ENCODE measurements at regions not wholly inside any gene's neighbourhood (a gene's known extent, or its start where the extent isn't known, plus 50 kb on each side); places are given as distances from the start of the nearest gene placed in this dataset.

DNA sequence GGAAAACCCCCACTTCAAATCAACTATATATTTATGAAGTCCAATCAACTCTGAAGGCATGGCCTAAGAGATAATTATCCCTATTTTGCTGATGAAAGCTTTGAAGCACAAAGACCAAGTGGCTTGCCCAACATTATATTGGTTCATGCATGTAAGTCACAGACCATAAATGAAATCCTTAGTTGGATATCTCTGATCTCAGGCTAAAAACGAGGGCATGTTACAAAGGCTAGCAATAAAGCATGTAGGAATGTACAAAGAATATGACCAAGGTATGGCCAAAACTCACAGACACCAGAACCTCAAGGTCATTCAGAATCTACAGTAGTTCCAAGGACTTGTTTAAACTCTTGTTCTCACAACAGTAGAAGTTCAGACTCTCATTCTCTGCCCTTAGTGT, 100.2 kb upstream of the SESN3 start:
- no peak overlapping the region for H3K18ac ChIP-seq (ENCODE audit: insufficient read length, low read depth, low read length)
- H3K4me1 ChIP-seq (ENCODE audit: insufficient read depth, low read length): peaks cover 3% of the 10 kb centered on the region; the same call in 1 of the 2 replicates
- no peak overlapping the region for H4K5ac ChIP-seq (ENCODE audit: insufficient read length, low read depth, low read length)
- H3K23ac ChIP-seq (ENCODE audit: insufficient read length, low read depth, low read length): no peak overlapping the region
- no peak overlapping the region for H2BK20ac ChIP-seq (ENCODE audit: low read depth, low read length, poor library complexity, severe bottlenecking)
- Mint-ChIP-seq H3K9me3 (no peaks in the 10 kb centered on the region; a peak in 1 of 5 replicates), H3K4me3 (no peak overlapping the region), H3K4me1 (peaks cover 20 to 23% of the 10 kb centered on the region in 2 experiments), H3K27ac (no peak overlapping the region; a peak in 1 of 7 replicates), H3K27me3 (ENCODE audit: low read depth) (peaks cover 2% of the 10 kb centered on the region; the same call in 1 of the 2 replicates), H3K36me3 (ENCODE audit: insufficient read depth in 1 of 3, low read depth in 3 of 3) (no peaks in the 10 kb centered on the region; a peak in 1 of 7 replicates)
- H3K56ac ChIP-seq (ENCODE audit: insufficient read length, low read depth, low read length): no peak overlapping the region
- no peak overlapping the region for H2BK120ac ChIP-seq (ENCODE audit: low read depth, low read length, poor library complexity, severe bottlenecking)
- no peak overlapping the region for H4K8ac ChIP-seq (replicated peaks; ENCODE audit: insufficient read length, low read depth, low read length)
- H2AK5ac ChIP-seq (ENCODE audit: insufficient read length, low read length): no peak overlapping the region
- no peak overlapping the region for H3K14ac ChIP-seq (ENCODE audit: insufficient read depth, low read length)
- H3K79me2 ChIP-seq (ENCODE audit: insufficient read depth, low read length): no peaks in the 10 kb centered on the region
- H3T11ph ChIP-seq (ENCODE audit: low read length): no peak overlapping the region
- H2BK5ac ChIP-seq (ENCODE audit: insufficient read length, low read length): no peak overlapping the region
- H2AFZ ChIP-seq (ENCODE audit: low read length): no peak overlapping the region
- no peak overlapping the region for H3K4ac ChIP-seq (ENCODE audit: low read depth, low read length)
- no peak overlapping the region for H3K27ac ChIP-seq (ENCODE audit: insufficient read length, low read depth, low read length)
- H4K91ac ChIP-seq (ENCODE audit: insufficient read length, low read depth, low read length): no peak overlapping the region
- DNase-seq: no peak
- H2BK12ac ChIP-seq (ENCODE audit: insufficient read length, low read depth, low read length): no peak overlapping the region
- no peak overlapping the region for H3K9ac ChIP-seq (ENCODE audit: extremely low read depth, insufficient read length, low read length)
- WGBS (ENCODE audit: extremely low coverage, insufficient read length, low lambda C conversion rate): no CpG with 5 or more reads among the region's 1 CpG
- no peak overlapping the region for H2BK15ac ChIP-seq (ENCODE audit: low read depth, low read length)
- H3K9me3 ChIP-seq (ENCODE audit: control insufficient read depth, low read depth, low read length): no peaks in the 10 kb centered on the region
- no peak overlapping the region for H3K4me2 ChIP-seq (ENCODE audit: insufficient read depth, insufficient read length, low read length)
- no peaks in the 10 kb centered on the region for H4K20me1 ChIP-seq (ENCODE audit: control insufficient read depth, insufficient read depth, insufficient read length)
- TF ChIP-seq, protein P1, sequence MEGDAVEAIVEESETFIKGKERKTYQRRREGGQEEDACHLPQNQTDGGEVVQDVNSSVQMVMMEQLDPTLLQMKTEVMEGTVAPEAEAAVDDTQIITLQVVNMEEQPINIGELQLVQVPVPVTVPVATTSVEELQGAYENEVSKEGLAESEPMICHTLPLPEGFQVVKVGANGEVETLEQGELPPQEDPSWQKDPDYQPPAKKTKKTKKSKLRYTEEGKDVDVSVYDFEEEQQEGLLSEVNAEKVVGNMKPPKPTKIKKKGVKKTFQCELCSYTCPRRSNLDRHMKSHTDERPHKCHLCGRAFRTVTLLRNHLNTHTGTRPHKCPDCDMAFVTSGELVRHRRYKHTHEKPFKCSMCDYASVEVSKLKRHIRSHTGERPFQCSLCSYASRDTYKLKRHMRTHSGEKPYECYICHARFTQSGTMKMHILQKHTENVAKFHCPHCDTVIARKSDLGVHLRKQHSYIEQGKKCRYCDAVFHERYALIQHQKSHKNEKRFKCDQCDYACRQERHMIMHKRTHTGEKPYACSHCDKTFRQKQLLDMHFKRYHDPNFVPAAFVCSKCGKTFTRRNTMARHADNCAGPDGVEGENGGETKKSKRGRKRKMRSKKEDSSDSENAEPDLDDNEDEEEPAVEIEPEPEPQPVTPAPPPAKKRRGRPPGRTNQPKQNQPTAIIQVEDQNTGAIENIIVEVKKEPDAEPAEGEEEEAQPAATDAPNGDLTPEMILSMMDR (conservative IDR thresholded peaks at IDR 0.05): no peak
- H3K79me1 ChIP-seq (ENCODE audit: insufficient read depth, low read depth, low read length, poor library complexity, severe bottlenecking): no peaks in the 10 kb centered on the region
- H3K23me2 ChIP-seq (ENCODE audit: insufficient read length, low read depth, low read length, poor library complexity, severe bottlenecking): no peaks in the 10 kb centered on the region
- H3K27me3 ChIP-seq (ENCODE audit: insufficient read depth, low read length): no peaks in the 10 kb centered on the region
